ENCODE measurements at regions not wholly inside any gene's neighbourhood (a gene's known extent, or its start where the extent isn't known, plus 50 kb on each side); places are given as distances from the start of the nearest gene placed in this dataset.

GRCh38 chr12:13843841-13844240 lies 137.6 kb downstream of the GRIN2B start:
- no peak for DNase-seq (ENCODE audit: low read depth)
- H3K4me3 ChIP-seq (ENCODE audit: low read depth, low read length): no peak overlapping the region
- no peak for TF ChIP-seq CTCF (IDR thresholded peaks at IDR 0.05; ENCODE audit: insufficient read depth, low read depth, low read length)

- no peak for DNase-seq (ENCODE audit: low read depth)
- TF ChIP-seq CTCF (IDR thresholded peaks at IDR 0.05; ENCODE audit: insufficient read depth, low read depth, low read length): no peak
- no peak overlapping the region for H3K4me3 ChIP-seq (ENCODE audit: low read depth, low read length)
These were observed 140.0 kb downstream of the GRIN2B start for GRCh38 chr12:13841358-13841757.

- H3K4me3 ChIP-seq (ENCODE audit: low read depth, low read length): no peak overlapping the region
- no peak for DNase-seq (ENCODE audit: low read depth)
- no peak for TF ChIP-seq CTCF (IDR thresholded peaks at IDR 0.05; ENCODE audit: insufficient read depth, low read depth, low read length)
These were observed 141.8 kb downstream of the GRIN2B start for GRCh38 chr12:13839365-13840336.

- no peak for TF ChIP-seq CTCF (IDR thresholded peaks at IDR 0.05; ENCODE audit: insufficient read depth, low read depth, low read length)
- no peak overlapping the region for H3K4me3 ChIP-seq (ENCODE audit: low read depth, low read length)
- DNase-seq (ENCODE audit: low read depth): no peak
These were observed 145.3 kb downstream of the GRIN2B start for GRCh38 chr12:13836099-13836498.

- DNase-seq (ENCODE audit: low read depth): no peak
- TF ChIP-seq CTCF (IDR thresholded peaks at IDR 0.05; ENCODE audit: insufficient read depth, low read depth, low read length): no peak
- H3K4me3 ChIP-seq (ENCODE audit: low read depth, low read length): no peak overlapping the region
These were observed 145.8 kb downstream of the GRIN2B start for GRCh38 chr12:13835652-13836051.

GRCh38 chr12:13834241-13834640 lies 147.2 kb downstream of the GRIN2B start:
- no peak for TF ChIP-seq CTCF (IDR thresholded peaks at IDR 0.05; ENCODE audit: insufficient read depth, low read depth, low read length)
- no peak overlapping the region for H3K4me3 ChIP-seq (ENCODE audit: low read depth, low read length)
- no peak for DNase-seq (ENCODE audit: low read depth)
